GM13977 (cell line): ENCODE measurements at regions not wholly inside any gene's neighbourhood (a gene's known extent, or its start where the extent isn't known, plus 50 kb on each side); places are given as distances from the start of the nearest gene placed in this dataset.

Experiments used
- DNase-seq: peaks from one replicate; pipeline ENCODE4 v3.0.0; 2012; ENCODE audit warnings: low spot score
- CTCF ChIP-seq: IDR thresholded peaks from 2 replicates; pipeline ENCODE4 v1.5.1; 2012; ENCODE audit warnings: mild to moderate bottlenecking, control low read depth; ENCODE audit not compliant: insufficient read depth; ENCODE audit errors: extremely low read depth, missing control alignments
- in situ Hi-C: fragments of 300-500 bp; cut with MboI; formaldehyde crosslinking; loops from one replicate; pipeline ENCODE4 v1.12.0; 2022; ENCODE audit warnings: low sequenced_read_pairs, low pct_unique_long_range_greater_than_20kb, mixed read lengths, inconsistent platforms; ENCODE audit not compliant: unreplicated experiment

GRCh38 chr15:35616498-35617271 lies 70.7 kb upstream of the DPH6 start:
- TF ChIP-seq CTCF, result no peak
- no peak for DNase-seq
- in situ Hi-C loops, result no loop called here

- in situ Hi-C loops, result no loop called here
- no peak for TF ChIP-seq CTCF
- no peak for DNase-seq
These were observed 72.6 kb upstream of the DPH6 start for GRCh38 chr15:35618260-35619188.

GRCh38 chr15:35622641-35623340 lies 76.8 kb upstream of the DPH6 start:
- TF ChIP-seq CTCF, result no peak

GRCh38 chr15:35624881-35625280 lies 78.9 kb upstream of the DPH6 start:
- in situ Hi-C loops, result no loop called here
- TF ChIP-seq CTCF, result no peak
- no peak for DNase-seq

More at GRCh38 chr15:35622641-35623340, 76.8 kb upstream of the DPH6 start:
- DNase-seq, result no peak
- in situ Hi-C loops, result no loop called here

GRCh38 chr15:35626571-35627318 lies 80.8 kb upstream of the DPH6 start:
- in situ Hi-C loops, result no loop called here
- TF ChIP-seq CTCF, result no peak
- DNase-seq, result no peak

GRCh38 chr15:35627696-35628095 lies 81.7 kb upstream of the DPH6 start:
- TF ChIP-seq CTCF, result no peak
- no peak for DNase-seq
- in situ Hi-C loops, result no loop called here
